Adipocyte (in vitro differentiated cells): ENCODE measurements at regions not wholly inside any gene's neighbourhood (a gene's known extent, or its start where the extent isn't known, plus 50 kb on each side); places are given as distances from the start of the nearest gene placed in this dataset.
"Not testable (repeated sequence)": the region's sequence is repeated elsewhere in the genome, so short reads cannot be mapped to it uniquely, and the experiment has no call there.

Source experiments
- DNase-seq: peaks from one replicate; pipeline ENCODE4 v3.0.0-alpha.2; 2015; ENCODE audit warnings: low read depth
- H3K27me3 ChIP-seq: replicated peaks from 2 replicates; pipeline ENCODE4 v1.7.0; 2013; ENCODE audit warnings: mild to moderate bottlenecking, low read length, moderate library complexity; ENCODE audit not compliant: control insufficient read depth, insufficient read depth
- H3K36me3 ChIP-seq: 2 replicates; pipeline ENCODE4 v1.7.0; 2013; ENCODE audit warnings: low read length, mild to moderate bottlenecking, moderate library complexity; ENCODE audit not compliant: control insufficient read depth, insufficient read depth, severe bottlenecking
- H3K4me1 ChIP-seq: 2 replicates; pipeline ENCODE4 v1.7.0; 2013; ENCODE audit warnings: mild to moderate bottlenecking, low read length, moderate library complexity; ENCODE audit not compliant: control insufficient read depth, insufficient read depth
- H3K4me3 ChIP-seq: 2 replicates; pipeline ENCODE4 v1.7.0; 2013; ENCODE audit warnings: mild to moderate bottlenecking, low read length, moderate library complexity
- H3K9ac ChIP-seq: 2 replicates; pipeline ENCODE4 v1.7.0; 2013; ENCODE audit warnings: mild to moderate bottlenecking, low read length, moderate library complexity
- H3K9me3 ChIP-seq: 2 replicates; pipeline ENCODE4 v1.7.0; 2013; ENCODE audit warnings: mild to moderate bottlenecking, low read length, moderate library complexity; ENCODE audit not compliant: control insufficient read depth

- no peaks in the 10 kb centered on the region for H3K36me3 ChIP-seq
- H3K4me3 ChIP-seq: peak overlapping the region; percentile 14
- DNase-seq: peak; percentile 74
These were observed 135.8 kb downstream of the PCSK1 start for GRCh38 chr5:96297290-96297689.

GRCh38 chr5:96294884-96295202, 138.2 kb downstream of the PCSK1 start:
- Histone ChIP-seq H3K9me3 (peaks cover 3% of the 10 kb centered on the region), H3K4me1 (peaks cover 59% of the 10 kb centered on the region), H3K4me3 (no peak overlapping the region), H3K9ac (peak overlapping the region; percentile 39), H3K36me3 (no peaks in the 10 kb centered on the region), H3K27me3 (no peaks in the 10 kb centered on the region)
- no peak for DNase-seq

More at GRCh38 chr5:96297290-96297689, 135.8 kb downstream of the PCSK1 start:
- Histone ChIP-seq H3K4me1 (peaks cover 59% of the 10 kb centered on the region), H3K9ac (peak overlapping the region; percentile 84), H3K27me3 (no peaks in the 10 kb centered on the region), H3K9me3 (peaks cover 8% of the 10 kb centered on the region)

- Histone ChIP-seq H3K27me3 (no peaks in the 10 kb centered on the region), H3K4me1 (peaks cover 57% of the 10 kb centered on the region), H3K4me3 (no peak overlapping the region), H3K9ac (peak overlapping the region; percentile 39), H3K36me3 (no peaks in the 10 kb centered on the region), H3K9me3 (peaks cover 3% of the 10 kb centered on the region)
- peak; percentile 60 for DNase-seq
These were observed 138.8 kb downstream of the PCSK1 start for GRCh38 chr5:96293966-96294883.

- Histone ChIP-seq H3K27me3 (no peaks in the 10 kb centered on the region), H3K4me3 (peak overlapping the region; percentile 40), H3K36me3 (no peaks in the 10 kb centered on the region), H3K4me1 (peaks cover 60% of the 10 kb centered on the region), H3K9ac (no peak overlapping the region), H3K9me3 (peaks cover 3% of the 10 kb centered on the region)
- DNase-seq: no peak
These were observed 140.3 kb downstream of the PCSK1 start for GRCh38 chr5:96292582-96293247.

GRCh38 chr5:96289287-96289686, 143.8 kb downstream of the PCSK1 start:
- not testable (repeated sequence) for H3K36me3 ChIP-seq, H3K4me3 ChIP-seq, H3K9me3 ChIP-seq, H3K27me3 ChIP-seq
- H3K4me1 ChIP-seq: peaks cover 38% of the 10 kb centered on the region
- H3K9ac ChIP-seq: peak overlapping the region; percentile 75
- peak; percentile 2 for DNase-seq

- Histone ChIP-seq H3K9ac (peak overlapping the region; percentile 75), H3K4me1 (peaks cover 33% of the 10 kb centered on the region), H3K36me3 (no peaks in the 10 kb centered on the region), H3K27me3 (no peaks in the 10 kb centered on the region), H3K4me3 (no peak overlapping the region), H3K9me3 (peaks cover 3% of the 10 kb centered on the region)
- DNase-seq: peak; percentile 85
These were observed 144.2 kb downstream of the PCSK1 start for GRCh38 chr5:96288845-96289185.

- no peaks in the 10 kb centered on the region for H3K27me3 ChIP-seq
- peak; percentile 25 for DNase-seq
- no peaks in the 10 kb centered on the region for H3K36me3 ChIP-seq
- peaks cover 29% of the 10 kb centered on the region for H3K4me1 ChIP-seq
- H3K9ac ChIP-seq: peak overlapping the region; percentile 75
- H3K9me3 ChIP-seq: peaks cover 3% of the 10 kb centered on the region
- no peak overlapping the region for H3K4me3 ChIP-seq
These were observed 144.7 kb downstream of the PCSK1 start for GRCh38 chr5:96288166-96288844.

- no peak for DNase-seq
- Histone ChIP-seq H3K4me3 (no peak overlapping the region), H3K9me3 (peaks cover 3% of the 10 kb centered on the region), H3K27me3 (no peaks in the 10 kb centered on the region), H3K36me3 (no peaks in the 10 kb centered on the region), H3K4me1 (peaks cover 20% of the 10 kb centered on the region), H3K9ac (no peak overlapping the region)
These were observed 145.9 kb downstream of the PCSK1 start for GRCh38 chr5:96287136-96287535.

GRCh38 chr5:96285823-96286222, 147.2 kb downstream of the PCSK1 start:
- H3K4me1 ChIP-seq: peaks cover 20% of the 10 kb centered on the region
- no peak overlapping the region for H3K4me3 ChIP-seq
- no peaks in the 10 kb centered on the region for H3K36me3 ChIP-seq
- no peaks in the 10 kb centered on the region for H3K9me3 ChIP-seq
- no peak overlapping the region for H3K9ac ChIP-seq
- no peaks in the 10 kb centered on the region for H3K27me3 ChIP-seq
- no peak for DNase-seq

- Histone ChIP-seq H3K9ac (no peak overlapping the region), H3K4me1 (peaks cover 24% of the 10 kb centered on the region), H3K27me3 (no peaks in the 10 kb centered on the region), H3K4me3 (no peak overlapping the region), H3K36me3 (no peaks in the 10 kb centered on the region), H3K9me3 (no peaks in the 10 kb centered on the region)
- DNase-seq: no peak
These were observed 148.2 kb downstream of the PCSK1 start for GRCh38 chr5:96284727-96285389.

- DNase-seq: no peak
- H3K9me3 ChIP-seq: no peaks in the 10 kb centered on the region
- no peak overlapping the region for H3K4me3 ChIP-seq
- H3K36me3 ChIP-seq: no peaks in the 10 kb centered on the region
- H3K4me1 ChIP-seq: peaks cover 23% of the 10 kb centered on the region
- H3K27me3 ChIP-seq: no peaks in the 10 kb centered on the region
- no peak overlapping the region for H3K9ac ChIP-seq
These were observed 149.5 kb downstream of the PCSK1 start for GRCh38 chr5:96283589-96283988.
